Dendritic cell treated with granulocyte-macrophage colony-stimulating factor and Interleukin-4, amounts not matched to agents 40 ng/mL and 50 ng/mL, for 4 days (primary cell): ENCODE measurements at regions not wholly inside any gene's neighbourhood (a gene's known extent, or its start where the extent isn't known, plus 50 kb on each side); places are given as distances from the start of the nearest gene placed in this dataset.

Experiments
- H3K27ac Mint-ChIP-seq: one replicate; pipeline ENCODE4 v1.8.0; 2022; ENCODE audit warnings: mild to moderate bottlenecking, mixed read lengths
- H3K27me3 Mint-ChIP-seq: one replicate; pipeline ENCODE4 v1.8.0; 2022; ENCODE audit warnings: mild to moderate bottlenecking, mixed read lengths
- H3K36me3 Mint-ChIP-seq: one replicate; pipeline ENCODE4 v1.8.0; 2022; ENCODE audit warnings: low read depth, mixed read lengths
- H3K4me1 Mint-ChIP-seq: one replicate; pipeline ENCODE4 v1.8.0; 2022; ENCODE audit warnings: low read depth, mixed read lengths
- H3K4me3 Mint-ChIP-seq: one replicate; pipeline ENCODE4 v1.8.0; 2022; ENCODE audit warnings: mild to moderate bottlenecking, moderate library complexity, mixed read lengths
- H3K9me3 Mint-ChIP-seq: one replicate; pipeline ENCODE4 v1.8.0; 2022; ENCODE audit warnings: mixed read lengths
- intact Hi-C: fragments of 100-400 bp; cut with micrococcal nuclease; formaldehyde crosslinking; loops from one replicate; pipeline ENCODE4 v1.15.0; 2022

GRCh38 chr6:104365451-104366234 lies 494.1 kb downstream of the HACE1 start:
- Mint-ChIP-seq H3K27me3 (no peaks in the 10 kb centered on the region), H3K27ac (no peak overlapping the region), H3K4me3 (no peak overlapping the region), H3K9me3 (no peaks in the 10 kb centered on the region), H3K36me3 (no peaks in the 10 kb centered on the region), H3K4me1 (no peaks in the 10 kb centered on the region)
- intact Hi-C loops: no loop called here

GRCh38 chr6:104357928-104358327 lies 501.8 kb downstream of the HACE1 start:
- H3K4me1 Mint-ChIP-seq: no peaks in the 10 kb centered on the region
- intact Hi-C loops: no loop called here
- no peaks in the 10 kb centered on the region for H3K36me3 Mint-ChIP-seq
- H3K9me3 Mint-ChIP-seq: peaks cover 12% of the 10 kb centered on the region
- H3K4me3 Mint-ChIP-seq: no peak overlapping the region
- no peak overlapping the region for H3K27ac Mint-ChIP-seq
- H3K27me3 Mint-ChIP-seq: no peaks in the 10 kb centered on the region

- peaks cover 12% of the 10 kb centered on the region for H3K9me3 Mint-ChIP-seq
- H3K36me3 Mint-ChIP-seq: no peaks in the 10 kb centered on the region
- H3K27ac Mint-ChIP-seq: no peak overlapping the region
- intact Hi-C loops: no loop called here
- no peaks in the 10 kb centered on the region for H3K27me3 Mint-ChIP-seq
- H3K4me1 Mint-ChIP-seq: no peaks in the 10 kb centered on the region
- H3K4me3 Mint-ChIP-seq: no peak overlapping the region
These were observed 503.5 kb downstream of the HACE1 start for GRCh38 chr6:104356197-104356596.

GRCh38 chr6:104349191-104349590 lies 510.5 kb downstream of the HACE1 start:
- no peak overlapping the region for H3K27ac Mint-ChIP-seq
- no peak overlapping the region for H3K4me3 Mint-ChIP-seq
- intact Hi-C loops: no loop called here
- H3K4me1 Mint-ChIP-seq: no peaks in the 10 kb centered on the region
- no peaks in the 10 kb centered on the region for H3K36me3 Mint-ChIP-seq
- H3K9me3 Mint-ChIP-seq: peaks cover 22% of the 10 kb centered on the region
- no peaks in the 10 kb centered on the region for H3K27me3 Mint-ChIP-seq

GRCh38 chr6:104344223-104344622 lies 515.5 kb downstream of the HACE1 start:
- intact Hi-C loops: no loop called here
- no peak overlapping the region for H3K27ac Mint-ChIP-seq
- peaks cover 28% of the 10 kb centered on the region for H3K9me3 Mint-ChIP-seq
- no peaks in the 10 kb centered on the region for H3K4me1 Mint-ChIP-seq
- H3K27me3 Mint-ChIP-seq: no peaks in the 10 kb centered on the region
- no peaks in the 10 kb centered on the region for H3K36me3 Mint-ChIP-seq
- H3K4me3 Mint-ChIP-seq: no peak overlapping the region

GRCh38 chr6:104332364-104332763 lies 527.4 kb downstream of the HACE1 start:
- no peak overlapping the region for H3K4me3 Mint-ChIP-seq
- H3K4me1 Mint-ChIP-seq: no peaks in the 10 kb centered on the region
- intact Hi-C loops: no loop called here
- no peak overlapping the region for H3K27ac Mint-ChIP-seq
- H3K27me3 Mint-ChIP-seq: peaks cover 3% of the 10 kb centered on the region
- H3K36me3 Mint-ChIP-seq: no peaks in the 10 kb centered on the region
- no peaks in the 10 kb centered on the region for H3K9me3 Mint-ChIP-seq

GRCh38 chr6:104326173-104327001 lies 533.3 kb downstream of the HACE1 start:
- H3K9me3 Mint-ChIP-seq: no peaks in the 10 kb centered on the region
- H3K36me3 Mint-ChIP-seq: no peaks in the 10 kb centered on the region
- peaks cover 14% of the 10 kb centered on the region for H3K4me1 Mint-ChIP-seq
- no peak overlapping the region for H3K4me3 Mint-ChIP-seq
- intact Hi-C loops: no loop called here
- H3K27ac Mint-ChIP-seq: no peak overlapping the region
- peaks cover 7% of the 10 kb centered on the region for H3K27me3 Mint-ChIP-seq

GRCh38 chr6:104325341-104326172 lies 534.2 kb downstream of the HACE1 start:
- H3K4me1 Mint-ChIP-seq: peaks cover 14% of the 10 kb centered on the region
- no peak overlapping the region for H3K4me3 Mint-ChIP-seq
- no peak overlapping the region for H3K27ac Mint-ChIP-seq
- no peaks in the 10 kb centered on the region for H3K36me3 Mint-ChIP-seq
- no peaks in the 10 kb centered on the region for H3K9me3 Mint-ChIP-seq
- intact Hi-C loops: no loop called here
- H3K27me3 Mint-ChIP-seq: peaks cover 5% of the 10 kb centered on the region

GRCh38 chr6:104324301-104324700 lies 535.4 kb downstream of the HACE1 start:
- Mint-ChIP-seq H3K36me3 (no peaks in the 10 kb centered on the region), H3K27ac (no peak overlapping the region), H3K4me3 (no peak overlapping the region), H3K9me3 (no peaks in the 10 kb centered on the region), H3K27me3 (peaks cover 5% of the 10 kb centered on the region), H3K4me1 (peaks cover 14% of the 10 kb centered on the region)
- intact Hi-C loops: no loop called here

GRCh38 chr6:104322841-104323240 lies 536.9 kb downstream of the HACE1 start:
- peaks cover 14% of the 10 kb centered on the region for H3K4me1 Mint-ChIP-seq
- H3K4me3 Mint-ChIP-seq: no peak overlapping the region
- no peaks in the 10 kb centered on the region for H3K9me3 Mint-ChIP-seq
- no peak overlapping the region for H3K27ac Mint-ChIP-seq
- peaks cover 5% of the 10 kb centered on the region for H3K27me3 Mint-ChIP-seq
- intact Hi-C loops: no loop called here
- H3K36me3 Mint-ChIP-seq: no peaks in the 10 kb centered on the region

- H3K9me3 Mint-ChIP-seq: no peaks in the 10 kb centered on the region
- intact Hi-C loops: no loop called here
- peaks cover 5% of the 10 kb centered on the region for H3K27me3 Mint-ChIP-seq
- H3K27ac Mint-ChIP-seq: no peak overlapping the region
- no peaks in the 10 kb centered on the region for H3K36me3 Mint-ChIP-seq
- H3K4me1 Mint-ChIP-seq: peaks cover 7% of the 10 kb centered on the region
- H3K4me3 Mint-ChIP-seq: no peak overlapping the region
These were observed 538.4 kb downstream of the HACE1 start for GRCh38 chr6:104321301-104321700.

- intact Hi-C loops: no loop called here
- Mint-ChIP-seq H3K27me3 (peaks cover 5% of the 10 kb centered on the region), H3K4me1 (peaks cover 3% of the 10 kb centered on the region), H3K27ac (no peak overlapping the region), H3K9me3 (no peaks in the 10 kb centered on the region), H3K36me3 (no peaks in the 10 kb centered on the region), H3K4me3 (no peak overlapping the region)
These were observed 538.8 kb downstream of the HACE1 start for GRCh38 chr6:104320896-104321295.

GRCh38 chr6:104312851-104313250 lies 546.9 kb downstream of the HACE1 start:
- intact Hi-C loops: no loop called here
- Mint-ChIP-seq H3K9me3 (no peaks in the 10 kb centered on the region), H3K36me3 (no peaks in the 10 kb centered on the region), H3K27ac (no peak overlapping the region), H3K27me3 (no peaks in the 10 kb centered on the region), H3K4me1 (no peaks in the 10 kb centered on the region), H3K4me3 (no peak overlapping the region)

GRCh38 chr6:104306211-104306610 lies 553.5 kb downstream of the HACE1 start:
- Mint-ChIP-seq H3K9me3 (no peaks in the 10 kb centered on the region), H3K27ac (no peak overlapping the region), H3K27me3 (no peaks in the 10 kb centered on the region)

More at GRCh38 chr6:104306211-104306610, 553.5 kb downstream of the HACE1 start:
- H3K4me1 Mint-ChIP-seq: peaks cover 2% of the 10 kb centered on the region
- H3K36me3 Mint-ChIP-seq: no peaks in the 10 kb centered on the region
- intact Hi-C loops: no loop called here
- no peak overlapping the region for H3K4me3 Mint-ChIP-seq
